ENCODE measurements at regions not wholly inside any gene's neighbourhood (a gene's known extent, or its start where the extent isn't known, plus 50 kb on each side); places are given as distances from the start of the nearest gene placed in this dataset.

DNA sequence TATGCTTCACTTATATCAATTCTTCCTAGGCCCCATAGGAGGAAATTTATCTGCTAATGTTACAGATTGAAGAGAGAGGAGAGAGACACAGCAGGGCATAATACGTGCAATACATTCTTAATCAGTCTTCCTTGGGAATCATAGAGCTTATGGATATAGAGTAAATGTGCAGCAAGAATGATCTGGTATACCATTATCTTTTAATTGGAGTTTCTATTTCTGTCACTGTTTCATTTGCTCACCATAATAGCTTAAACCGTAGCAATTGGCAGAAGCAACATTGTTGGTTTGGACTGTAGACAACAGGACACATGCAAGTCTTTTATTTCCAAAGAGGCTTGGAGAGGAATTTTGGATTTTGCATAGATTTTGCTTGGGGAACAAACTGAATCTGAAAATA is 68.1 kb upstream of the PCSK2 start:
- Histone ChIP-seq H3K9me2 (replicated peaks; ENCODE audit: insufficient read depth, low read length) (no peaks in the 10 kb centered on the region), H3F3A (ENCODE audit: insufficient read depth) (no peaks in the 10 kb centered on the region), H3K36me3 (ENCODE audit: low read length) (no peaks in the 10 kb centered on the region), H3K27me3 (ENCODE audit: low read length) (no peaks in the 10 kb centered on the region), H3K4me2 (ENCODE audit: low read depth, low read length, poor library complexity, severe bottlenecking) (no peak overlapping the region), H3K4me3 (ENCODE audit: insufficient read depth, low read length, poor library complexity, severe bottlenecking) (no peak overlapping the region), H3K79me2 (ENCODE audit: insufficient read depth, low read length) (no peaks in the 10 kb centered on the region), H2AFZ (ENCODE audit: low read depth, low read length, severe bottlenecking) (no peak overlapping the region), H3K9ac (ENCODE audit: low read length) (no peak overlapping the region), H4K20me1 (ENCODE audit: low read depth, low read length) (no peaks in the 10 kb centered on the region), H3K9me3 (ENCODE audit: insufficient read depth, low read length) (no peaks in the 10 kb centered on the region), H3K27ac (ENCODE audit: low read depth, low read length) (no peak overlapping the region)
- TF ChIP-seq CTCF (IDR thresholded peaks at IDR 0.05; ENCODE audit: insufficient read depth, low read length, poor library complexity, severe bottlenecking) = no peak
- no peak for TF ChIP-seq EZH2phosphoT487 (conservative IDR thresholded peaks at IDR 0.05; ENCODE audit: low read length)

DNA sequence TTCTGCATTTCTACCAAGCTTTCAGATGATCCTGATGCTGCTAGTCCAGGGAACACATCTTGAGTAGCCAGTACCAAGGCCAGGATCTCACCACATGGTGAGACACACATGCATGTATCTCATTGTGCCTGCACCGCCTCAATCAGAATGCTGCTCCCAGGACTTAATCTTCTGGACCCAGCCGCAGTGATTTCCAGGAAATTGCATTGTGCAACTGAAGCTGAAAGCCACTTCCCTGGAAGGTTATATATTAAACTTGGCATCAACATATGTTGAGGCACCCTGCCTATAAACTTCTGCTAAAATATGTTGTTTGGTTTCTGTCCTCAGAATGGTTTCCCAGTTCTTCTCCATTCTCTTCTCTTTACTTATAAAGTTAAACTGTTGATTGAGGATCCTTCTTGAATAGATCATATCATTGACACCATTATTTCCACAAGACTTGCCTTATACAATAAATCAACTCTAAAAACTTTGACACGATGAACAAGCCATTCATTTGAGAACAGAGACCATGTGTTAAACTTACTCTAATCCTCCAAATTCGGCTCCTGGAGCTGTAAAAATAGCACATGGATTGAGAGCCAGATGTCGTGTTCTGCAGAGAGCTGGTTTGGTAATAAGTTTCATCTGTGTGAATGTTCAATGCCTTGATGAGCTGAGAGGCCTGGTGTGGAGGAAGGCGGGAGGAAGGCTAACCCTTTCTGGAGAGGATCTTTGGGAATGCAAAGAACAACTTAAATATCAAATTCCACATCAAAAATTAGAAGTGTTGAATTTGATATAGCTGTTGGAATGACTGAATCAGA is 65.0 kb upstream of the PCSK2 start:
- no peak overlapping the region for H3K4me2 ChIP-seq (ENCODE audit: low read depth, low read length, poor library complexity, severe bottlenecking)
- no peak overlapping the region for H2AFZ ChIP-seq (ENCODE audit: low read depth, low read length, severe bottlenecking)
- H3F3A ChIP-seq (ENCODE audit: insufficient read depth) = no peaks in the 10 kb centered on the region
- no peaks in the 10 kb centered on the region for H3K9me2 ChIP-seq (replicated peaks; ENCODE audit: insufficient read depth, low read length)
- H4K20me1 ChIP-seq (ENCODE audit: low read depth, low read length) = no peaks in the 10 kb centered on the region
- H3K36me3 ChIP-seq (ENCODE audit: low read length) = no peaks in the 10 kb centered on the region
- TF ChIP-seq EZH2phosphoT487 (conservative IDR thresholded peaks at IDR 0.05; ENCODE audit: low read length) (no peak), CTCF (IDR thresholded peaks at IDR 0.05; ENCODE audit: insufficient read depth, low read length, poor library complexity, severe bottlenecking) (no peak)
- H3K9ac ChIP-seq (ENCODE audit: low read length) = no peak overlapping the region
- no peaks in the 10 kb centered on the region for H3K27me3 ChIP-seq (ENCODE audit: low read length)
- H3K9me3 ChIP-seq (ENCODE audit: insufficient read depth, low read length) = no peaks in the 10 kb centered on the region
- no peak overlapping the region for H3K4me3 ChIP-seq (ENCODE audit: insufficient read depth, low read length, poor library complexity, severe bottlenecking)
- H3K79me2 ChIP-seq (ENCODE audit: insufficient read depth, low read length) = no peaks in the 10 kb centered on the region
- H3K27ac ChIP-seq (ENCODE audit: low read depth, low read length) = no peak overlapping the region

DNA sequence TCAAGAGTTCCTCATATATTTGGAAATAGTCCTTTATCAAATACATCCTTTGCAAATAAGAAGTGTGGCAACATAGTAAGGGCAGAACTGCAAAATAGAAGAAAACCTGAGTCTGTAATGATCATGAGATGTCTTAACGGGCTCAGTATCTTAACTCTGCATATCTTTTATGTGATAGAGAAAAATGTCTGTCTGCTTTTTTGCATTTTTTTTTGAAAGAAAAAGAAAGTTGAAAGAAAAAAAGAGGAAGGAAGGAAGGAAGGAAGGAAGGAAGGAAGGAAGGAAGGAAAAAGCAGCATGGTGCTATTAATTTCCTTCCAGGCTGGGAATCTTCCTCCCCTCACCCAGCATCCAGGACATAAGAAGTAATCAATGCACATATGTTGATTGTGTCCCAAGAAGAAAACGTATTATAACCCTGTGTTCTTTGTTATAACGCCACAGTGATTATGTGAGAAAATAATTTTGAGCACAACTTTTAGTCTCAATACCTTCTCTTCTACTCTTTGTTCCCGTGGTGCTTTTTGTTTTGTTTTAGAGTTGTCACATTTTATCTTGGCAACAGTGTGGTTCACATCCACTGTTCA is 58.7 kb upstream of the PCSK2 start:
- Histone ChIP-seq H3K9ac (ENCODE audit: low read length) (no peak overlapping the region), H2AFZ (ENCODE audit: low read depth, low read length, severe bottlenecking) (no peak overlapping the region)

More for the DNA sequence above, 58.7 kb upstream of the PCSK2 start:
- Histone ChIP-seq H3K4me3 (ENCODE audit: insufficient read depth, low read length, poor library complexity, severe bottlenecking) (no peak overlapping the region), H3K36me3 (ENCODE audit: low read length) (no peaks in the 10 kb centered on the region), H3K79me2 (ENCODE audit: insufficient read depth, low read length) (no peaks in the 10 kb centered on the region), H3K9me2 (replicated peaks; ENCODE audit: insufficient read depth, low read length) (no peaks in the 10 kb centered on the region), H3K27me3 (ENCODE audit: low read length) (no peaks in the 10 kb centered on the region), H3K4me2 (ENCODE audit: low read depth, low read length, poor library complexity, severe bottlenecking) (no peak overlapping the region), H3F3A (ENCODE audit: insufficient read depth) (no peaks in the 10 kb centered on the region), H4K20me1 (ENCODE audit: low read depth, low read length) (no peaks in the 10 kb centered on the region), H3K9me3 (ENCODE audit: insufficient read depth, low read length) (no peaks in the 10 kb centered on the region), H3K27ac (ENCODE audit: low read depth, low read length) (no peak overlapping the region)
- TF ChIP-seq CTCF (IDR thresholded peaks at IDR 0.05; ENCODE audit: insufficient read depth, low read length, poor library complexity, severe bottlenecking) (no peak), EZH2phosphoT487 (conservative IDR thresholded peaks at IDR 0.05; ENCODE audit: low read length) (no peak)

All from SU-DHL-6 (cell line).